H9 (cell line): ENCODE measurements at regions not wholly inside any gene's neighbourhood (a gene's known extent, or its start where the extent isn't known, plus 50 kb on each side); places are given as distances from the start of the nearest gene placed in this dataset.

Source experiments
- DNase-seq: peaks from one replicate; pipeline ENCODE4 v3.0.0-alpha.2; 2017
- H2AFZ ChIP-seq: one replicate; pipeline ENCODE4 v1.6.1; 2013; ENCODE audit warnings: mild to moderate bottlenecking, low read length, control low read depth, moderate library complexity
- H2AK5ac ChIP-seq: 2 replicates; pipeline ENCODE4 v1.6.1; 2013; ENCODE audit warnings: low read length, control low read depth, mixed read lengths; ENCODE audit not compliant: insufficient read length
- H2BK120ac ChIP-seq: one replicate; pipeline ENCODE4 v1.6.1; 2013; ENCODE audit warnings: low read depth, mild to moderate bottlenecking, low read length, control low read depth, inconsistent platforms; ENCODE audit not compliant: poor library complexity, severe bottlenecking
- H2BK12ac ChIP-seq: 2 replicates; pipeline ENCODE4 v1.6.1; 2013; ENCODE audit warnings: low read length, control low read depth, mixed read lengths, low read depth; ENCODE audit not compliant: insufficient read length
- H2BK15ac ChIP-seq: 2 replicates; pipeline ENCODE4 v1.6.1; 2013; ENCODE audit warnings: low read depth, low read length, control low read depth
- H2BK20ac ChIP-seq: one replicate; pipeline ENCODE4 v1.6.1; 2013; ENCODE audit warnings: low read depth, mild to moderate bottlenecking, low read length, control low read depth, inconsistent platforms; ENCODE audit not compliant: poor library complexity, severe bottlenecking
- H2BK5ac ChIP-seq: 2 replicates; pipeline ENCODE4 v1.6.1; 2013; ENCODE audit warnings: low read length, control low read depth, mixed read lengths; ENCODE audit not compliant: insufficient read length
- H3K14ac ChIP-seq: 2 replicates; pipeline ENCODE4 v1.6.1; 2013; ENCODE audit warnings: low read length, control low read depth; ENCODE audit not compliant: insufficient read depth
- H3K18ac ChIP-seq: 2 replicates; pipeline ENCODE4 v1.6.1; 2013; ENCODE audit warnings: low read depth, mild to moderate bottlenecking, mixed read lengths, low read length, control low read depth; ENCODE audit not compliant: insufficient read length
- H3K23ac ChIP-seq: 2 replicates; pipeline ENCODE4 v1.6.1; 2013; ENCODE audit warnings: low read length, control low read depth, mixed read lengths, low read depth; ENCODE audit not compliant: insufficient read length
- H3K23me2 ChIP-seq: 2 replicates; pipeline ENCODE4 v1.6.1; 2013; ENCODE audit warnings: low read depth, mild to moderate bottlenecking, mixed read lengths, low read length, control low read depth; ENCODE audit not compliant: insufficient read length, poor library complexity, severe bottlenecking
- H3K27ac ChIP-seq: 2 replicates; pipeline ENCODE4 v1.5.1; 2013; ENCODE audit warnings: low read length, control low read depth, mixed read lengths, low read depth; ENCODE audit not compliant: insufficient read length
- H3K27me3 ChIP-seq: 2 replicates; pipeline ENCODE4 v1.6.1; 2013; ENCODE audit warnings: low read length, control low read depth, inconsistent platforms; ENCODE audit not compliant: insufficient read depth
- H3K4ac ChIP-seq: 2 replicates; pipeline ENCODE4 v1.6.1; 2013; ENCODE audit warnings: low read depth, mild to moderate bottlenecking, control low read depth, inconsistent platforms, low read length, moderate library complexity
- H3K4me1 ChIP-seq: 2 replicates; pipeline ENCODE4 v1.6.1; 2013; ENCODE audit warnings: low read length, control low read depth, inconsistent platforms; ENCODE audit not compliant: insufficient read depth
- H3K4me2 ChIP-seq: 2 replicates; pipeline ENCODE4 v1.6.1; 2013; ENCODE audit warnings: low read length, control low read depth, mixed read lengths; ENCODE audit not compliant: insufficient read length, insufficient read depth
- H3K56ac ChIP-seq: 2 replicates; pipeline ENCODE4 v1.6.1; 2013; ENCODE audit warnings: low read depth, mild to moderate bottlenecking, mixed read lengths, low read length, control low read depth; ENCODE audit not compliant: insufficient read length
- H3K79me1 ChIP-seq: 2 replicates; pipeline ENCODE4 v1.6.1; 2013; ENCODE audit warnings: low read depth, mild to moderate bottlenecking, moderate library complexity, low read length, control low read depth, inconsistent platforms; ENCODE audit not compliant: insufficient read depth, poor library complexity, severe bottlenecking
- H3K79me2 ChIP-seq: 2 replicates; pipeline ENCODE4 v1.6.1; 2013; ENCODE audit warnings: low read length, control low read depth, inconsistent platforms; ENCODE audit not compliant: insufficient read depth
- H3K9ac ChIP-seq: 2 replicates; pipeline ENCODE4 v1.6.1; 2013; ENCODE audit warnings: low read length, control low read depth, mixed read lengths; ENCODE audit not compliant: insufficient read length; ENCODE audit errors: extremely low read depth
- H3K9me3 ChIP-seq: one replicate; pipeline ENCODE4 v1.6.1; 2013; ENCODE audit warnings: low read depth, low read length, inconsistent platforms; ENCODE audit not compliant: control insufficient read depth
- H3T11ph ChIP-seq: one replicate; pipeline ENCODE4 v1.6.1; 2013; ENCODE audit warnings: mild to moderate bottlenecking, low read length, control low read depth, inconsistent platforms
- H4K20me1 ChIP-seq: one replicate; pipeline ENCODE4 v1.6.1; 2013; ENCODE audit not compliant: control insufficient read depth, insufficient read length, insufficient read depth
- H4K5ac ChIP-seq: 2 replicates; pipeline ENCODE4 v1.6.1; 2013; ENCODE audit warnings: low read depth, mild to moderate bottlenecking, mixed read lengths, low read length, control low read depth; ENCODE audit not compliant: insufficient read length
- H4K8ac ChIP-seq: replicated peaks from 2 replicates; pipeline ENCODE4 v1.6.1; 2013; ENCODE audit warnings: low read length, control low read depth, mixed read lengths, low read depth; ENCODE audit not compliant: insufficient read length
- H4K91ac ChIP-seq: 2 replicates; pipeline ENCODE4 v1.6.1; 2013; ENCODE audit warnings: low read depth, mild to moderate bottlenecking, moderate library complexity, mixed read lengths, low read length, control low read depth; ENCODE audit not compliant: insufficient read length
- H3K27ac Mint-ChIP-seq, 3 experiments: 2 replicates in 2 of 3; 3 replicates in 1 of 3; pipeline ENCODE4 v1.8.0; 2020 to 2021; ENCODE audit warnings: mixed read lengths in 3 of 3, mild to moderate bottlenecking in 1 of 3, moderate library complexity in 1 of 3
- H3K27me3 Mint-ChIP-seq: 2 replicates; pipeline ENCODE4 v1.8.0; 2021; ENCODE audit warnings: low read depth, mild to moderate bottlenecking, moderate library complexity, mixed read lengths
- H3K36me3 Mint-ChIP-seq, 3 experiments: 2 replicates in 2 of 3; 3 replicates in 1 of 3; pipeline ENCODE4 v1.8.0; 2020 to 2021; ENCODE audit warnings: low read depth in 3 of 3, mixed read lengths in 3 of 3; ENCODE audit not compliant: insufficient read depth in 1 of 3
- H3K4me1 Mint-ChIP-seq, 2 experiments: 2 replicates each; pipeline ENCODE4 v1.8.0; 2020; ENCODE audit warnings: mixed read lengths in 2 of 2
- H3K4me3 Mint-ChIP-seq, 2 experiments: 2 replicates in 1 of 2; 3 replicates in 1 of 2; pipeline ENCODE4 v1.8.0; 2020 to 2021; ENCODE audit warnings: mild to moderate bottlenecking in 2 of 2, mixed read lengths in 2 of 2, moderate library complexity in 1 of 2
- H3K9me3 Mint-ChIP-seq, 2 experiments: 2 replicates in 1 of 2; 3 replicates in 1 of 2; pipeline ENCODE4 v1.8.0; 2020; ENCODE audit warnings: mild to moderate bottlenecking in 2 of 2, mixed read lengths in 2 of 2, moderate library complexity in 1 of 2
- CTCF ChIP-seq: fragments of 200-600 bp; sonication (generic); conservative IDR thresholded peaks from 3 replicates; pipeline ENCODE4 v1.8.0; 2021; ENCODE audit warnings: antibody characterized with exemption, mild to moderate bottlenecking
- WGBS: extraction: QIAGEN DNeasy Blood & Tissue Kit; methylation state at CpG from one replicate; pipeline ENCODE4 v1.1.7; 2013; ENCODE audit warnings: missing lambda C conversion rate, low lambda C conversion rate, mixed read lengths; ENCODE audit not compliant: insufficient read length; ENCODE audit errors: extremely low coverage; 5-methylcytosine and 5-hydroxymethylcytosine counted together

- H4K8ac ChIP-seq, result no peak overlapping the region
- Mint-ChIP-seq H3K4me1 (peaks cover 0 to 4% of the 10 kb centered on the region in 2 experiments; a peak in 1 of 4 replicates), H3K27me3 (no peaks in the 10 kb centered on the region), H3K9me3 (no peaks in the 10 kb centered on the region), H3K4me3 (no peak overlapping the region), H3K36me3 (no peaks in the 10 kb centered on the region; a peak in 1 of 7 replicates), H3K27ac (no peak overlapping the region)
- H3K9ac ChIP-seq, result no peak overlapping the region
- H4K5ac ChIP-seq, result no peak overlapping the region
- DNase-seq, result no peak
- H3K79me1 ChIP-seq, result no peaks in the 10 kb centered on the region
- no peaks in the 10 kb centered on the region for H3K23me2 ChIP-seq
- no peak overlapping the region for H3K18ac ChIP-seq
- no peak overlapping the region for H2BK15ac ChIP-seq
- H3K4me1 ChIP-seq, result no peaks in the 10 kb centered on the region
- no CpG with 5 or more reads among the region's 2 CpGs for WGBS
- H3K27me3 ChIP-seq, result no peaks in the 10 kb centered on the region
- no peak overlapping the region for H3K4me2 ChIP-seq
- H4K91ac ChIP-seq, result no peak overlapping the region
- no peak for TF ChIP-seq CTCF
- H4K20me1 ChIP-seq, result no peaks in the 10 kb centered on the region
- H3K14ac ChIP-seq, result no peak overlapping the region
- H2BK12ac ChIP-seq, result no peak overlapping the region
- H2AFZ ChIP-seq, result no peak overlapping the region
- no peak overlapping the region for H2AK5ac ChIP-seq
- no peaks in the 10 kb centered on the region for H3K9me3 ChIP-seq
- H3T11ph ChIP-seq, result no peak overlapping the region
- H2BK20ac ChIP-seq, result no peak overlapping the region
- no peak overlapping the region for H2BK120ac ChIP-seq
- no peak overlapping the region for H3K56ac ChIP-seq
- H3K4ac ChIP-seq, result no peak overlapping the region
- H3K79me2 ChIP-seq, result no peaks in the 10 kb centered on the region
- H3K27ac ChIP-seq, result no peak overlapping the region
- no peak overlapping the region for H3K23ac ChIP-seq
- H2BK5ac ChIP-seq, result no peak overlapping the region
Observed at GRCh38 chr12:91432089-91432488, 249.5 kb upstream of the DCN start.
